ENCODE measurements at regions not wholly inside any gene's neighbourhood (a gene's known extent, or its start where the extent isn't known, plus 50 kb on each side); places are given as distances from the start of the nearest gene placed in this dataset.

DNA sequence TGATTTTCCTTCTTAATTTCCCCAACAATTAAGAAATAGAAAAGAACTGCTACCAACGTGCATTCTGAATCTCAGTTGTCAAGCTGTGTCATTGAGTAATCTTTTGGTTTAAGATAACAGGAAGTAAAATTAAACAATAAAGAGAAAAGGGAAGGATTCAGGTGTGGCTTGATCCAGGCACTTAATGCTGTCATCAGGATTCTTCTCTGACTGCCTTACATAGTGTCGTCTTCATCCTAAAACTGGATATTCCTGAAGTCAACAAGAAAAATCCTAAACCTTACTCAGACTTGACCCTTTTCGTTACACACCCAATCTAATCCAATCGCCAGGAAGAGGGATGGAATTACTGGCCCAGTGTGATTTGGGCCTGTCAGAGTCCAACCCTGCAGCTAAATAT lies 443.8 kb downstream of the MED13L start:
- H3K27me3 ChIP-seq (ENCODE audit: insufficient read depth in 3 of 3, low read length in 2 of 3) = no peaks in the 10 kb centered on the region
- H3K36me3 ChIP-seq (ENCODE audit: insufficient read depth in 1 of 2, low read depth in 1 of 2) = no peaks in the 10 kb centered on the region
- DNase-seq (no peak), ATAC-seq (no peak)
- WGBS, 3 donors = 83 to 90% (median 84%) methylated on average over 4 of the region's 4 CpGs
- intact Hi-C loops (cut with DNase I) = no loop called here
- TF ChIP-seq, protein P1, sequence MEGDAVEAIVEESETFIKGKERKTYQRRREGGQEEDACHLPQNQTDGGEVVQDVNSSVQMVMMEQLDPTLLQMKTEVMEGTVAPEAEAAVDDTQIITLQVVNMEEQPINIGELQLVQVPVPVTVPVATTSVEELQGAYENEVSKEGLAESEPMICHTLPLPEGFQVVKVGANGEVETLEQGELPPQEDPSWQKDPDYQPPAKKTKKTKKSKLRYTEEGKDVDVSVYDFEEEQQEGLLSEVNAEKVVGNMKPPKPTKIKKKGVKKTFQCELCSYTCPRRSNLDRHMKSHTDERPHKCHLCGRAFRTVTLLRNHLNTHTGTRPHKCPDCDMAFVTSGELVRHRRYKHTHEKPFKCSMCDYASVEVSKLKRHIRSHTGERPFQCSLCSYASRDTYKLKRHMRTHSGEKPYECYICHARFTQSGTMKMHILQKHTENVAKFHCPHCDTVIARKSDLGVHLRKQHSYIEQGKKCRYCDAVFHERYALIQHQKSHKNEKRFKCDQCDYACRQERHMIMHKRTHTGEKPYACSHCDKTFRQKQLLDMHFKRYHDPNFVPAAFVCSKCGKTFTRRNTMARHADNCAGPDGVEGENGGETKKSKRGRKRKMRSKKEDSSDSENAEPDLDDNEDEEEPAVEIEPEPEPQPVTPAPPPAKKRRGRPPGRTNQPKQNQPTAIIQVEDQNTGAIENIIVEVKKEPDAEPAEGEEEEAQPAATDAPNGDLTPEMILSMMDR (IDR thresholded peaks at IDR 0.05) = no peak
- no peaks in the 10 kb centered on the region for H3K9me3 ChIP-seq
- H3K4me3 ChIP-seq = no peak overlapping the region
- no peak overlapping the region for H3K27ac ChIP-seq
- H3K4me1 ChIP-seq = no peaks in the 10 kb centered on the region

DNA sequence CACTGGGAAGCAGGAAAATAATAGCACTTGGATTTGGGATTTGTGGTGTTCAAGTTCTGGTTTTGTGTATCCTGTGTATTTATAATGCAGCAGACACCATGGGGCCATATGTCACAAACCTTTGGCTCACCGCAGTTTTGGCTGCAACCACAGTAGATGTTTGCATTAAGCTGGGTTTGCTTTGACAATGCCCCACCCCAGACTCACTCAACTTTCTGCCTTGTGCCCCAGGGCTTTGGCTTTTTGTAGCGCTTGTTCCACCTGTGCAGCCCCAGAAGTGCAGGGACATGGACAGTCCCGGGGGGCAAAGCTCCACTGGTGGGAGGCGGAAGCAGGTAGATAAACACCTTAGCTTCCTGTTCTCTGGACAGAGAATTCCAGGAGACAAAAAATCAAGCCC lies 446.9 kb downstream of the MED13L start:
- H3K4me1 ChIP-seq = no peaks in the 10 kb centered on the region
- no peaks in the 10 kb centered on the region for H3K9me3 ChIP-seq
- H3K36me3 ChIP-seq (ENCODE audit: insufficient read depth in 1 of 2, low read depth in 1 of 2) = no peaks in the 10 kb centered on the region
- TF ChIP-seq, protein P1 (IDR thresholded peaks at IDR 0.05) = no peak
- intact Hi-C loops (cut with DNase I) = no loop called here
- DNase-seq (no peak), ATAC-seq (no peak)
- 84 to 91% (median 88%) methylated on average over 4 of the region's 4 CpGs for WGBS, 3 donors
- H3K27me3 ChIP-seq (ENCODE audit: insufficient read depth in 3 of 3, low read length in 2 of 3) = no peaks in the 10 kb centered on the region
- H3K27ac ChIP-seq = no peak overlapping the region
- no peak overlapping the region for H3K4me3 ChIP-seq

DNA sequence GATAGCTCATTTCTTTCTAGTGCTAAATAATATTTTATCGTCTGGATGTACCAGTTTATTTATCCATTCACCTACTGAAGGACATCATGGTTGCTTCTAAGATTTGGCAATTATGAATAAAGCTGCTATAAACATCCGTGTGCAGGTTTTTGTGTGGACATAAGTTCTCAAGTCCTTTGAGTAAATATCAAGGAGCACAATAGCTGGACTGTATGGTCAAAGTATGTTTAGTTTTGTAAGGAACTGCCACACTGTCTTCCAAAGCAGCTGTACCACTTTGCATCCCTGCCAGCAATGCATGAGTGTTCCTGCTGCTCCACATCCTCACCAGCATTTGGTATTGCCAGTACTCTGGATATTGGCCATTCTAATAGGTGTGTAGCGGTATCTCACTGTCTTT lies 447.4 kb downstream of the MED13L start:
- H3K27me3 ChIP-seq (ENCODE audit: insufficient read depth in 3 of 3, low read length in 2 of 3) = no peaks in the 10 kb centered on the region
- peaks cover 2% of the 10 kb centered on the region for H3K9me3 ChIP-seq
- intact Hi-C loops (cut with DNase I) = no loop called here
- 77 to 85% (median 82%) methylated on average over 3 of the region's 3 CpGs for WGBS, 3 donors
- TF ChIP-seq, protein P1 (IDR thresholded peaks at IDR 0.05) = no peak
- H3K4me1 ChIP-seq = no peaks in the 10 kb centered on the region
- no peak for ATAC-seq
- DNase-seq = no peak
- no peak overlapping the region for H3K4me3 ChIP-seq
- no peaks in the 10 kb centered on the region for H3K36me3 ChIP-seq (ENCODE audit: insufficient read depth in 1 of 2, low read depth in 1 of 2)
- H3K27ac ChIP-seq = no peak overlapping the region

DNA sequence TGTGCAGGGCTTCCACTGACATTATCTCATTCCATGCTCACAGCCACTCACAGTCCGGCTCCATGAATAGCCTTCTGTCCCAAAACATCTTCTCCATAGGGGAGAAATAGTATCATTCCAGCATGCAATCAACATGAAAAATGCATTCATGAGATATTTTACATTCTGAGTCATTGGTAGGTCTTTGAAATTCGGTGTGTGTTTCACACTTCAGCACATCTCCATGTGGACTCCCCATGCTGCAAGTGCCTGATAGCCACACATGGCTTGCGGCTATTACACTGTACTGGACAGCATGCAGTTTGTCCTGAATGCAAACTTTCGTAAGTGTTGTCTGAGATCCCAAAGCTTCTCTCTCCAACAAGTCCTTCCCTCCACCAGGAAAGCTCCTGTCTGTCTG lies 449.3 kb downstream of the MED13L start:
- no peaks in the 10 kb centered on the region for H3K4me1 ChIP-seq
- intact Hi-C loops (cut with DNase I) = no loop called here
- DNase-seq (no peak), ATAC-seq (peak in 1 of 4 donors; percentile 34)
- H3K9me3 ChIP-seq = peaks cover 8% of the 10 kb centered on the region
- no peak overlapping the region for H3K4me3 ChIP-seq
- H3K36me3 ChIP-seq (ENCODE audit: insufficient read depth in 1 of 2, low read depth in 1 of 2) = no peaks in the 10 kb centered on the region
- no peak overlapping the region for H3K27ac ChIP-seq
- TF ChIP-seq, protein P1 (IDR thresholded peaks at IDR 0.05) = no peak
- 65 to 67% (median 67%) methylated on average over 4 of the region's 4 CpGs for WGBS, 3 donors
- H3K27me3 ChIP-seq (ENCODE audit: insufficient read depth in 3 of 3, low read length in 2 of 3) = no peaks in the 10 kb centered on the region

DNA sequence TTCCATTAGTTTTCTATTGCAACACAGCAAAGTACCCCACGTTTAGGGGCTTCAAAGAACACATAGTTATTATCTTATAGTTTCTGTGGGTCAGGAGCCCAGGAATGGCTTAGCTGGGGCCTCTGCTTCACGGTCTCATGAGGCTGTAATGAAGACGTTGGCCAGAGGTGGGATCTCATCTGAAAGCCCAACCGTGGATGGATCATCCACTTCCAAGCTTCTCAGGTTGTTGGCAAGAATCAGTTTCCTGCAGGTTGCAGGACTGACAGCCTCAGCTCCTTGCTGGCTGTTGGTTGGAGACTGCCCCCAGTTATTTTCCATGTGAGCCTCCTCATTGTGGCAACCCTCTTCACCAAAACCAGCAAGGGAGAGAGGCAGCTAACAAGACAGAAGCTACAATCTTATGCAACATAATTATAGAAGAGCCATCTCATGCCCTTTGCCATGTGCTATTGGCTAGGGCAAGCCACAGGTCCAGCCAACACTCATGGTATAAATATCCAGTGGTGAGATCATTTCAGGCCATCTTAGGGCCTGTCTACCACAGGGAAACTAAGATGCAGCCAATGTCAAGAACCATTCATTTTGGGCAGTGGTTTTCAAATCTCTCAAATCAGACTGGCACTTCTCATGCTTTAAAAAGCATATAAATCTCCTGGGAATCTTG lies 452.4 kb downstream of the MED13L start:
- 55 to 77% (median 59%) methylated on average over 4 of the region's 4 CpGs for WGBS, 3 donors
- TF ChIP-seq, protein P1 (IDR thresholded peaks at IDR 0.05) = no peak
- no peaks in the 10 kb centered on the region for H3K36me3 ChIP-seq (ENCODE audit: insufficient read depth in 1 of 2, low read depth in 1 of 2)
- DNase-seq (no peak), ATAC-seq (peak in 3 of 4 donors; percentile 64 to 76 (median 69))
- peaks cover 3% of the 10 kb centered on the region for H3K4me1 ChIP-seq
- peaks cover 8% of the 10 kb centered on the region for H3K9me3 ChIP-seq
- intact Hi-C loops (cut with DNase I) = no loop called here
- H3K27me3 ChIP-seq (ENCODE audit: insufficient read depth in 3 of 3, low read length in 2 of 3) = no peaks in the 10 kb centered on the region
- H3K27ac ChIP-seq = no peak overlapping the region
- no peak overlapping the region for H3K4me3 ChIP-seq

Measured in psoas muscle (tissue), 7 donors.